ENCODE measurements at regions not wholly inside any gene's neighbourhood (a gene's known extent, or its start where the extent isn't known, plus 50 kb on each side); places are given as distances from the start of the nearest gene placed in this dataset.

- no peaks in the 10 kb centered on the region for H3K9me3 ChIP-seq (replicated peaks; ENCODE audit: control insufficient read depth, insufficient read depth, low read length)
- ChIA-PET RAD21 (ENCODE audit: unreplicated experiment) (no interaction called here), CTCF (interaction anchor here (0.6 to 0.8 kb wide), 2 partner anchors 8 to 242 kb away, joined by 3 read pairs; no protein-coding TSS in a partner anchor), POLR2A (interaction anchor here (0.5 kb wide), 1 partner anchor 75 kb away, joined by 5 read pairs; no protein-coding TSS in a partner anchor), SMC1A (ENCODE audit: uncharacterized antibody, unreplicated experiment) (no interaction called here)
- no peaks in the 10 kb centered on the region for H3K79me2 ChIP-seq (ENCODE audit: control insufficient read depth, insufficient read depth, low read length)
- no TSS peak for BruUV-seq (replicated peaks)
- no peak overlapping the region for H3K4me3 ChIP-seq
- H3K27ac ChIP-seq (ENCODE audit: control insufficient read depth, insufficient read depth) = no peak overlapping the region
- FAIRE-seq (no peak), ATAC-seq (no peak), DNase-seq (ENCODE audit: low read depth, low spot score) (no peak)
- 50% methylated on average over 5 of the region's 5 CpGs for WGBS (ENCODE audit: insufficient coverage, insufficient replicate concordance, low lambda C conversion rate, missing lambda C conversion rate)
- no peak overlapping the region for H3K4me2 ChIP-seq (ENCODE audit: control insufficient read depth, insufficient read depth)
- no peaks in the 10 kb centered on the region for H4K20me1 ChIP-seq (ENCODE audit: control insufficient read depth, insufficient read depth)
- no peak overlapping the region for H2AFZ ChIP-seq (ENCODE audit: control insufficient read depth, low read depth, low read length)
- H3K9ac ChIP-seq (ENCODE audit: control insufficient read depth, insufficient read depth, low read length) = no peak overlapping the region
- no peaks in the 10 kb centered on the region for H3K36me3 ChIP-seq (ENCODE audit: control insufficient read depth in 2 of 2, insufficient read depth in 2 of 2, low read length in 1 of 2)
- H3K4me1 ChIP-seq (ENCODE audit: control insufficient read depth, insufficient read depth, low read length) = no peaks in the 10 kb centered on the region
- intact Hi-C loops (cut with micrococcal nuclease; ENCODE audit: unreplicated experiment) (no loop called here), in situ Hi-C loops (cut with MboI) (no loop called here)
- TF ChIP-seq MTA2 (IDR thresholded peaks at IDR 0.05; ENCODE audit: low read depth) (no peak), ASH2L (IDR thresholded peaks at IDR 0.05; ENCODE audit: borderline replicate concordance, low read depth) (no peak), USF1 (IDR thresholded peaks at IDR 0.05; ENCODE audit: borderline replicate concordance, extremely low read length, insufficient read depth, low read depth, low read length) (no peak), NR2C2 (IDR thresholded peaks at IDR 0.05; ENCODE audit: borderline replicate concordance, control insufficient read depth, insufficient read length, low read depth) (no peak), ZNF24 (IDR thresholded peaks at IDR 0.05) (no peak), JUNB (IDR thresholded peaks at IDR 0.05) (no peak), CBX3 (IDR thresholded peaks at IDR 0.05; ENCODE audit: borderline replicate concordance, low read depth) (no peak)
- H3K27me3 ChIP-seq (replicated peaks in 1 of 2; ENCODE audit: control insufficient read depth in 2 of 2, insufficient read depth in 2 of 2, low read length in 1 of 2) = no peaks in the 10 kb centered on the region; a peak in 1 of 4 replicates
Measured at GRCh38 chr9:126025991-126026390, 278.8 kb downstream of the PBX3 start.

GRCh38 chr9:126027566-126027965, 280.4 kb downstream of the PBX3 start:
- TF ChIP-seq ZNF384 (IDR thresholded peaks at IDR 0.05; ENCODE audit: borderline replicate concordance, low read depth, low read length) (no peak), EGR1 (IDR thresholded peaks at IDR 0.05; ENCODE audit: borderline replicate concordance in 1 of 2, low read depth in 2 of 2, low read length in 2 of 2) (no peak)
- H3K36me3 ChIP-seq (ENCODE audit: control insufficient read depth in 2 of 2, insufficient read depth in 2 of 2, low read length in 1 of 2) = no peaks in the 10 kb centered on the region
- no peak overlapping the region for H3K4me3 ChIP-seq
- no peaks in the 10 kb centered on the region for H4K20me1 ChIP-seq (ENCODE audit: control insufficient read depth, insufficient read depth)
- H3K9ac ChIP-seq (ENCODE audit: control insufficient read depth, insufficient read depth, low read length) = no peak overlapping the region
- no peaks in the 10 kb centered on the region for H3K79me2 ChIP-seq (ENCODE audit: control insufficient read depth, insufficient read depth, low read length)
- H2AFZ ChIP-seq (ENCODE audit: control insufficient read depth, low read depth, low read length) = no peak overlapping the region
- intact Hi-C loops (cut with micrococcal nuclease; ENCODE audit: unreplicated experiment) = no loop called here
- no peak overlapping the region for H3K27ac ChIP-seq (ENCODE audit: control insufficient read depth, insufficient read depth)
- POLR2A ChIA-PET = no interaction called here
- H3K4me1 ChIP-seq (ENCODE audit: control insufficient read depth, insufficient read depth, low read length) = no peaks in the 10 kb centered on the region
- H3K27me3 ChIP-seq (replicated peaks in 1 of 2; ENCODE audit: control insufficient read depth in 2 of 2, insufficient read depth in 2 of 2, low read length in 1 of 2) = no peaks in the 10 kb centered on the region; a peak in 1 of 4 replicates
- RAD21 ChIA-PET (ENCODE audit: unreplicated experiment) = no interaction called here
- BruUV-seq (replicated peaks) = no TSS peak
- SMC1A ChIA-PET (ENCODE audit: uncharacterized antibody, unreplicated experiment) = interaction anchor here (0.9 kb wide), 1 partner anchor 11 kb away, joined by 4 read pairs; no protein-coding TSS in a partner anchor
- ATAC-seq (no peak), DNase-seq (ENCODE audit: low read depth, low spot score) (no peak), FAIRE-seq (no peak)
- 34% methylated on average over 5 of the region's 5 CpGs for WGBS (ENCODE audit: insufficient coverage, insufficient replicate concordance, low lambda C conversion rate, missing lambda C conversion rate)
- no peak overlapping the region for H3K4me2 ChIP-seq (ENCODE audit: control insufficient read depth, insufficient read depth)
- CTCF ChIA-PET = interaction anchor here (0.5 kb wide), 1 partner anchor 1253 kb away, joined by 3 read pairs; no protein-coding TSS in a partner anchor
- no peaks in the 10 kb centered on the region for H3K9me3 ChIP-seq (replicated peaks; ENCODE audit: control insufficient read depth, insufficient read depth, low read length)
- in situ Hi-C loops (cut with MboI) = no loop called here

Data from GM12878 (cell line).